NCI-H345 (cell line): ENCODE measurements at regions not wholly inside any gene's neighbourhood (a gene's known extent, or its start where the extent isn't known, plus 50 kb on each side); places are given as distances from the start of the nearest gene placed in this dataset.

Experiments used
- DNase-seq: peaks from one replicate; lab custom pipeline; 2025; lab: John Stamatoyannopoulos, UW

- no peak for DNase-seq
Measured at GRCh38 chr1:229063154-229063773, 207.6 kb upstream of the RAB4A start.

DNA sequence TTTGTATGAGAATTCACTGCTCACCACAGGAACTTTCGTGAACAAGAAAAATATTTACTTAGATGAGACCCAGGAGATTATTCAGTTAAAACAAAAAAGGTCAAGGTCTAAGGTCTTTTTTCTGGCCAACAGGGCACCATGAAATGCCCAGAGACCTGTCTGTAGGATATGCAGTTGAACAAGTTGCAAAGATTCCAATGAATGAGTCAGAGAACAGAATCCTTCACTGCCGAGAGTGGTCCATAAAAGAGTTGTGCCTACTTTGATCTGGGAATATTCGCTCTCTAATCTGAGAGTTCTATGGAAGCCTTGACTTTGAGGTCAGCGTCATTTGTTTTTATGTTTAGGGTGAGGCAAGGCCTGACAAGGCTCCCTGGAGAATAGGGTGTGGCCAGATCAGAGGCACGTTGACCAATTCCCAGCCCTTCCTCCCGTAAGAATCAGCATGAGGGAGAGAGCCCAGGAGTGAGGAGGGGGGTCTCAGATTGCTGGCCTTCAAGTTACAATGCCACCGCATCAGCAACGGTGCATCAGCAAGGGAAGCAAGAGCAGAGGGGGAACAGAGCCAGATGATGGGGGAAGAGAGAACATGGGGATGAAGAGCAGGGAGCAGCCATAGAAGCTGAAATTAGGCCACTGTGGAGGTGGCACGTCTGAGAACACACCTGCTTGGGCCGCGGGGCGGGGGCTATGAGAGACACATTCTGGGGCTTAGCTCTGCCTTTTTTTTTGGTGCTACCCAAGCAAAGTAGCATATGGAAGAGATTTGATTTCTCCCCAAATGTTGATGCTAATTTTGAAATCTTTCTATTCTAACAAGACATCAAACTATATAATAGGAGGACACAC, 206.4 kb upstream of the RAB4A start:
- DNase-seq = no peak

DNA sequence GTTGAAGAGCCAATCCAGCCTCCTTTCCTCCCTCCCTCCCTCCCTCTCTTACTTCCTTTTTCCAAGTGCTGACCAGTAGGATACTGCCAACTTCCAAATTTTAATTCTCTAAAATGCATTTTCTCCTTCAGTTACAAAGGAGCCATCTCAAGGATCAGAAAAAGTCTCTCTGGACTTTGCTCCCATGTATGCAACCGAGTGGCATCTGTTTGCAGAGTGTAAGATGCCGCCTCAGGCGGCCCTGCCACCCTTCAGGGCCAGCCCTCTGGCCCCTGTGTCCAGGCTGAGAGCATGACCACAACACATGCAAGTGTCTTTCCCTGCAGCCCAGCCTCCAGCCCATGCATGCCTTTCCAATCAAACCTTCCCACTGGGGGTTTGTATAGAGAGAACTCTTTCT, 205.3 kb upstream of the RAB4A start:
- DNase-seq = no peak

GRCh38 chr1:229066591-229066990, 204.3 kb upstream of the RAB4A start:
- no peak for DNase-seq

DNA sequence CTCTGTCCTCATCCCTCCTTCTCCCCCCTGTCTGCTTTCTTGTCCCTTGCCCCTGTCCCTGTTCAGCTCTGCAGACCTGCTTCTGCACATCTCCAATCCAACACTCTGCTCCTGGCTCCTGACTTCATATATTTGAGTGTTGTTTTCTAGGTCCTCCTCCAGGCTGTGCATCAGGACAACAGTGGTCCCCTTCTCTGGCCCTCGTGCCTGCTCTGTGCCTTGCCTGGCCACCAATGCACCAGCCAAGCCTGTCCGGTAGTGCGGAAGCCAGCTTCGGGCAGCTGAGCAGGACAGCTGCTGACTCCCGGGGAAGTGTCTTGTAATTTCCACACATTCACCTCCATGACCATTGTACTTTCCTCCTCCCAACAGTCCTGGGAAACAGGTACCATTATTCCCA, 203.4 kb upstream of the RAB4A start:
- no peak for DNase-seq

DNA sequence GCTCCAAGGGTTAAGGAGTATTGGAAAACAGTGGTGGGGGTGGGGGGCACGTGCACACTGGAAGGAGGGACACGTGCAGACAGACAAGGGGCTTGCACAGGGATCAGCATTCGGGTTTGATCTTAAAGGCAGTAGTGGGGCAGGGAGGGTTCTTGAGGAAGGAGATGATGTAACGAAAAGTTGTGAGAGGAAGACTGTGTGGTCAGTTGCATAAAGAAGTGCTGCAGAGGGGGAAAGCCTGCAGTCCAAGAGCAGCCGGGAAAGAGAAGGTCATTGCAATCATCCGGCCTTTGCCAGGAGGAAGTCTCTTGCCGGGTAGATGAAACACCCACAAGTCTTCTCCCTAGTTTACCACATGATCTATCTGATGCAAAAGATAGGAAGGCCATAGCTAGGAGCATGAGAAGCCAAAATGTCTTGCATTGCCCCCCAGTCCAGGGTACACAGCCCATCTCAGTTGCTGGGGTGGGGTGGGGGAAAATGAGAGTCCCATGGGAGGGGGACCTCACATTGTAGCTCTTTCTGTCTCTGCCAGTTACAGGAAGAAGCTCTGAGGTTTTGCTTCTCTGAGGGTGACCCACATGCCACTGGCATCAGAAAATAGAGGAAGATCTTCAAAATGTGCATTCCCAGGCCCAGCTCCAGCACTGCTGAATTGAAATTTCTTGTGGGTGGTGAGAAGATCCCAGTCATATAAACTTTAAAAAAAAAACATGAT, 202.5 kb upstream of the RAB4A start:
- no peak for DNase-seq

DNA sequence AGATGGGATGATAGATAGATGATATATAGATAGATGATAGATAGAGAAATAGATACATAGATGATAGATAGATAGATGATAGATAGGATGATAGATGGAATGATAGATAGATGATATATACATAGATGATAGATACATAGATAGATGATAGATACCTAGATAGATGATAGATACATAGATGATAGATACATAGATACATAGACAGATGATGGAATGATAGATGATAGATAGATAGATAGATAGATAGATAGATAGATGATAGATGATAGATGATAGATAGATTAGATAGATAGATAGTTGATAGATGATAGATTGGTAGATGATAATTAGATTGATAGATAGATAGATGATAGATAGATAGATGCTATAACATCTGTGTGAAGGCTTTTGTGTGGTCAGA, 201.7 kb upstream of the RAB4A start:
- no peak for DNase-seq

DNA sequence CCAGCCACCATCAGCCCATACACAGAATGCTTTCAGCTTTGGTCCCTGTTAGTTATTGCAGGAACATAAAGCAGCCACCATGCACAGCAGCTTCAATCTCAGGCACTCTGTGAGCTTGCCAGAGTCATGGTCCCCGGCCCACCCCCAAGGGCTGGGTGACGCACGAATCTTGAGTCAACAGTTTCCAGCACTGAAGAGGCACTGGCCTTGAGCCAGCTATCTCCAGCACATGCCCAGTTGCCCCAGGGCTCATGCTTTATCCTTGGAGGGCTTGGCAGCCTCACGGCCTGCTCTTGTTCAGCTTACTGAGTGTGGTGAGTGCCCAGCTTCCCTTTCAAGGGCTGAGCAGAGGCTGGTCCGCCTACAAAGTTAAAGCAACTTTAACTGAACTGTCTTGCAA, 200.7 kb upstream of the RAB4A start:
- DNase-seq = peak; percentile 97

DNA sequence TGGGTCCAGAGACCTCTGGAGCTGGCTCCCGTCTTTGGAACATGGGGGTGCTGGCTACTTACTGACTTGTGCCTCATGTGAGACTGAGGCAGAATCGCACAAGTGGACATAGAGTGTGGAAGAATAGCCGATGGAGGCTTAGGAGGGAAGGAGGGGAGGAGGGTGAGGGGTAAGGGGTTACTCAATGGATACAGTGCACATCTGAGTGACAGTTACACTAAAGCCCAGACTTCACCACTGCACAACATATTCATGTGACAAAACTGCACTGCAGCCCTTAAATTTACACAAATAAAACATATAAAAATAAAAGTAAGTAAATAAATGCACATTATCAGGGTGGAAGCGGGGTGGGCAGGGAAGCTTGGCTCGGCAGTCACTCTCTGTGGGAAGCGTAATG, 197.7 kb upstream of the RAB4A start:
- DNase-seq = no peak

DNA sequence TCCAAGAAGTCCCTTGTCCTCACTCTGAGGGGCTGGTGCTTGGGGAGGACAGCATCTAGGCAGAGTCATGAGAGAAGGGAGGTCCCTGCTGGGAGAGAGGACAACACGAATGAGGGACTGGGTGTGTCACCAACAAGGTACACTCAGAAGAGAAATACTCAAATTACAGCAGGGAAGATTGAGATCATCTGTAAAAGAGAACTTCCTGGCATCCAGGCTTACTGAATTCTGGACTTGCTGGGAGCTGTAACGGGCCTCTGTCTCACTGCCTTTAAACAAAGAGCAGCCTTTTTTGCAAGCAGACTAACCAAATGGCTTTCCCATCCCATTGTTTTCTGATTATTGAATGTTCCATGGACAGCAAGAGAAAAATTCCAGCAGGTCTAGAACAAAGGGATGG, 195.7 kb upstream of the RAB4A start:
- no peak for DNase-seq

GRCh38 chr1:229075716-229076115, 195.2 kb upstream of the RAB4A start:
- no peak for DNase-seq

- DNase-seq = no peak
Measured at GRCh38 chr1:229076195-229076594, 194.7 kb upstream of the RAB4A start.

GRCh38 chr1:229079016-229079595, 191.8 kb upstream of the RAB4A start:
- peak; percentile 19 for DNase-seq

DNA sequence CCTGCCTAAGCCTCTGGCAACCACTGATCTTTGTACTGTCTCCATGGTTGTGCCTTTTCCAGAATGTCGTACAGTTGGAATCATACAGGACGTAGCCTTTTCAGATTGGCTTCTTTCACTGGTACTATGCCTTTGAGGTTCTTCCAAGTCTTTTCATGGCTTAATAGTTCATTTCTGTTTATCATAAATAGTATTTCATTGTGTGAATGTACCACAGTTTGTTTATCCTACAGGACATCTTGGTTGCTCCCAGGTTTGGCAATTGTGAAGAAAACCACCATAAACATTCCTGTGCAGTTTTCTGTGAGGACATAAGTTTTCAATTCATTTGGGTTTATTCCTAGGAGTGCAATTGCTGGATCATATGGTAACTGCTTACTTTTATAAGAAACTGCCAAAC, 190.6 kb upstream of the RAB4A start:
- no peak for DNase-seq

DNA sequence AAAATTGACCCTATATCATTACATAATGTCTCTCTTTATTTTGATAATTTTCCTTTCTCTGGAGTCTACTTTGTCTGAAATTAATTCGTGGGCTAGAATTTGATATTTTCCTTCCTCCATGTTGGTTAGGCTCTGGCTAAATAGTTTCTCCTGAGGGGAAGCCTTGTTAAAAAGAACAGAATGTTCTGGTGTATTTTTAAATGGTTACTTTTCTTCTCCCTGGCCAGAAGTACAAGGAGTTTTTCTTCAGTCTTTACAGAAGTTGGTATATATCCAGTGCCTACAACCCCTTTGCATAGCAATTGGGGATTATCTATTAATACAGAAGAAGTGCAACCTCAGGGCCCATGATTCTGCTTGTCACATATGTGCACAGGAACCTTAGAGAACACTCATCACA, 185.6 kb upstream of the RAB4A start:
- no peak for DNase-seq

GRCh38 chr1:229086091-229086490, 184.8 kb upstream of the RAB4A start:
- DNase-seq = no peak

DNA sequence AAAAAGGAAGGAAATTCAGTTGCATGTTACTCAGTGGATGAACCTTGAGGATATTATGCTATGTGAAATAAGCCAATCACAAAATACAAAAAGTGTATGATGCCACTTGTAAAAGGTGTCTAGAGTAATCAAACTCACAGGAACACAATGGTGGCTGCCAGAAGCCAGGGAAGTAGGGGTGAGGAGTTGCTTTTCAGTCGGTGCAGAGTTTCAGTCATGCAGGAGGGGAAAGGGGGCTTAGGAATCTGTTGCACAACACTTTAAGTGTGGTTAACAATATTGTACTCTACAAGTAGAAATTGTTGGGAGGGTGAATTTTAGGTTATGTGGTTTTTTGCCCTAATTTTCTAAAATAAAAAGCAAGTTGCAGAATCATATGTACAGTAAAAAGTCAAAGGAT, 184.2 kb upstream of the RAB4A start:
- DNase-seq = no peak

DNA sequence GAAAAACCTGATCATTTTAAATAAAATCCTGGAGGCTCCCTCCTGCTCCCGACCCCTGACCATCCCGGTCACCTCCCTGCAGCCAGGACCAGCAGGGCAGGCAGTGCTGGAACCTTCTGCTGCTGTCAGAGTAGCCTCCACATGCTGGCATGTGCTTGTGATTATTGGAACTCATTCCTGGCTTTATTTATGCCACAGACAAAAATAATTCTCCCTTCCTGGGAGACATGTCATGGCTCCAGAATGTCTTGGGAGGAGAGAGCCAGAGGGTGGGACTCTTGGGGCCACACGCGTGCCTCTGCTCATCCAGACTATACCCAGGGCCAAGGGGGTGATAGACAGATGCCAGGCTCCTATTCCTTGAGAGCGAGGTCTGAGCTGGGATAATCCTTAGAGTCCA, 183.6 kb upstream of the RAB4A start:
- DNase-seq = no peak

DNA sequence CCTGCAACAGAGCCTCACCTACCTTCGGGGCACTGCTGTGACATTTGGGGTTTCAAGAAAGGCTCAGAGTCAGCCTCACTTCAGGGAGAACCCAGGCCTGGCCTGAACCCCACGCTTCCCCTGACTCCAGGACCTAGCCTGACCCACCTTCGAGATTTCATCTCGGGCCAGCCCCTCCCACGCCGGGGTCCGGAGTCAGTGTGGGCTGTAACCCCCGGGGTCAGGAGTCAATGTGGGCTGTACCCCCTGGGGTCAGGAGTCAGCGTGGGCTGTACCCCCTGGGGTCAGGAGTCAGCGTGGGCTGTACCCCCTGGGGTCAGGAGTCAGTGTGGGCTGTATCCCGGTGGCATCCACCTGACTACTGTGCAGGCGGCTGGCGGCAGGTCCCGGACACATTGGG, 183.0 kb upstream of the RAB4A start:
- no peak for DNase-seq

DNA sequence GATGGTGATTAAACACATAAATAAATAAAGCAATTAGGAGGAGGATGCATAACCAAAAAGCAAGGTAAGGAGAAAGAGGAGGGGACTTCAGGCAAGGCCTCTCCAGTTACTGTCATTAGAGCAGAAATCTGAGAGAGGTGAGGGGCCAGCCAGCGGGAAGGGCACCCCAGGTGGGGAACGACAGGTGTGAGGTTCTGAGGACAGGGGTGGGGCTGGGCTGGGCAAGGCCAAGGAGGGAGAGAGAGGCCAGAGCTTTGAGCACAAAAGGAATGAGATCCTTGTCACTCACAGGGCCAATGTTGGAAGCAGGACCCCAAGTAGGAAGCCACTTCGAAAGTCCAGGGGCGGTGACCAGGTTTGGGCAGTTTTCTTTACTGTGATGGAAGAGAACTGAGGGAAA, 182.2 kb upstream of the RAB4A start:
- no peak for DNase-seq

DNA sequence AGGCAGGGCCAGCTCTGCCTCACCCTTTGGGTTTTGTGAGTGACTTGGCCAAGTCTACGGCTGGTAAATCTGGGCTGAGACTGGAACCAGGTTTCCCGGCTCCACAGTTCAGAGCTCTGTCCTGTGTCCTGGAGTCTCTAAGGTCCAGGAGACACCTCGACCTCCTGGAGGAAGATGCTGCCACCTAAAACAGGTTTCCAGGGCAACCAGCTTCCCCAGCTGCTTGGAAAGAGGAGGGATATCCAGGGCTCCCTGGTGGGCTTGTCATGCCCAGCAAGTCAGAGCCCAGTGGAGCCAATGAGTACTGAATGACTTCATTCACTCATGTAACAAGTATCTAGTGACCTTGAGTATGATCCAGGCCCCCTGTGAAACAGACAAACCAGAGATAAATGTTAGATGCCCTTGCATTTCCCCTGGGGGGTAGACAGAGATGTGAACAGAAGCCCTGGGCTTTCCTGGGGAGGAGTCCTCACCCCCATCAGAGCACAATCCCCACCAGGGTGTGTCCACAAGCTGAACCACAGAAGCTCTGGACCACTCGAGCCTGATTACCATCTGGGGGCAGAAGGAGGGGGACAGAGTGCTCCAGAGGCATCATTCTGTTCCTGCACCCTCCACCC, 181.2 kb upstream of the RAB4A start:
- no peak for DNase-seq

- DNase-seq = peak; percentile 38
Measured at GRCh38 chr1:229091721-229092136, 179.2 kb upstream of the RAB4A start.
